Breast epithelium (tissue), 3 donors: ENCODE measurements at regions not wholly inside any gene's neighbourhood (a gene's known extent, or its start where the extent isn't known, plus 50 kb on each side); places are given as distances from the start of the nearest gene placed in this dataset.

ENCODE experiments used
- CTCF ChIP-seq, 3 donors: fragments of 450-650 bp; IDR thresholded peaks; one replicate each; pipeline ENCODE4 v1.5.1; 2016 to 2017; ENCODE audit warnings: antibody characterized with exemption in 3 of 3, mild to moderate bottlenecking in 3 of 3, moderate library complexity in 3 of 3
- POLR2A ChIP-seq: fragments of 450-650 bp; IDR thresholded peaks from one replicate; pipeline ENCODE4 v1.6.1; 2016; ENCODE audit warnings: antibody characterized with exemption, mild to moderate bottlenecking, moderate library complexity

DNA sequence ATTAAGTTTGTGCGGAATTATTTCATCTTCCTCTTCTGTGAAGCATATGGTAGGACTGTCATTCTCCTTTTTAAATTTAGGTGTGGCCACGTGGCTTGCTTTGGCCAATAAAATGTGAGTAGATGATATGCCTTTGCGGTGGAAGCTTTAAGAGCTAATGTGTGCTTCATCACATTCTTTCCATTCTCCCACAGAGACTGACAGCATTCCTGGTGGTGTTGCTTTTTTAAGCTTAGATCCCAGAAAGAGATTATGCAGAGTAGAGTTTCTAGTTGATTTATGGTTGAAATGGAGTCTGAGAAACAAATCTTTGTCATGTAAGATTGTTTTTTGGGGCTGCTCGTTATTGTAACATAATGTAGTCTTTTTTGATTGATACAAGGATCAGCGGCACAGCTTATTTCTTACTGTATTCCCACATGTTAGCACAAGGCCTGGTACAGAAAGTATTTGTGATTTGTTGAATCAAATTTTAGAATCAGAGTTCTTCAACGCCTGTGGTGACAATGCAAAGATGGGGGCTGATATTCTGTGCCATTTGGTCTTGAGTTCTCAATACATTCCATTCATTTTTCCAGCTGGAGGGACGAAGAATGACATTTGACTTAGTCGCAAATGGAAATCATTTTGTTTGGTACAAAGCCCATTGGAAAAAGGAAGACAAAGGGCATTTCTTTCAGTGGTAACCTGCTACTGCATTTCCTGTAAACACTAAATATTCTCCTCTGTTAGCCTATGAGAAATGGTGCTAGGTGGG lies 209.9 kb upstream of the VLDLR start:
- TF ChIP-seq CTCF (IDR thresholded peaks at IDR 0.05) = no peak
- no peak for TF ChIP-seq POLR2A
